ENCODE measurements at regions not wholly inside any gene's neighbourhood (a gene's known extent, or its start where the extent isn't known, plus 50 kb on each side); places are given as distances from the start of the nearest gene placed in this dataset.

GRCh38 chr20:48195121-48195870 is 410.0 kb upstream of the SULF2 start:
- H3K27ac ChIP-seq, result no peak overlapping the region
- H3K4me3 ChIP-seq, result no peak overlapping the region
- H3K4me1 ChIP-seq, result no peaks in the 10 kb centered on the region
- ATAC-seq (no peak), DNase-seq (peak in 1 of 2 donors; percentile 23)
- H3K36me3 ChIP-seq (ENCODE audit: insufficient read depth in 1 of 2, low read depth in 1 of 2), result no peaks in the 10 kb centered on the region
- H3K9me3 ChIP-seq, result no peaks in the 10 kb centered on the region
- TF ChIP-seq CTCF (IDR thresholded peaks at IDR 0.05), result no peak
- 49 to 73% (median 66%) methylated on average over 9 of the region's 9 CpGs for WGBS, 3 donors
- peaks cover 0 to 3% (median 0%) of the 10 kb centered on the region in 3 donors for H3K27me3 ChIP-seq (ENCODE audit: insufficient read depth in 3 of 3, low read length in 2 of 3)
- intact Hi-C loops (cut with DNase I), result no loop called here

- Histone ChIP-seq H3K36me3 (ENCODE audit: insufficient read depth in 1 of 2, low read depth in 1 of 2) (no peaks in the 10 kb centered on the region), H3K9me3 (no peaks in the 10 kb centered on the region), H3K4me3 (no peak overlapping the region), H3K27ac (no peak overlapping the region), H3K4me1 (no peaks in the 10 kb centered on the region), H3K27me3 (ENCODE audit: insufficient read depth in 3 of 3, low read length in 2 of 3) (peaks cover 0 to 3% (median 0%) of the 10 kb centered on the region in 3 donors)
- intact Hi-C loops (cut with DNase I), result no loop called here
- DNase-seq (no peak), ATAC-seq (no peak)
- TF ChIP-seq CTCF (IDR thresholded peaks at IDR 0.05), result no peak
- 59 to 70% (median 66%) methylated on average over 17 of the region's 17 CpGs for WGBS, 3 donors
Measured at GRCh38 chr20:48194583-48194982, 409.3 kb upstream of the SULF2 start.

- no peak for DNase-seq
- Histone ChIP-seq H3K27ac (no peak overlapping the region), H3K27me3 (ENCODE audit: insufficient read depth in 3 of 3, low read length in 2 of 3) (peaks cover 0 to 3% (median 0%) of the 10 kb centered on the region in 3 donors), H3K4me1 (no peaks in the 10 kb centered on the region), H3K9me3 (no peaks in the 10 kb centered on the region), H3K36me3 (ENCODE audit: insufficient read depth in 1 of 2, low read depth in 1 of 2) (no peaks in the 10 kb centered on the region), H3K4me3 (no peak overlapping the region)
- intact Hi-C loops (cut with DNase I), result no loop called here
- ATAC-seq, result no peak
- 84 to 91% (median 85%) methylated on average over 11 of the region's 11 CpGs for WGBS, 3 donors
- no peak for TF ChIP-seq CTCF (IDR thresholded peaks at IDR 0.05)
Measured at GRCh38 chr20:48193627-48194425, 408.5 kb upstream of the SULF2 start.

- no peaks in the 10 kb centered on the region for H3K9me3 ChIP-seq
- no peak overlapping the region for H3K4me3 ChIP-seq
- H3K27me3 ChIP-seq (ENCODE audit: insufficient read depth in 3 of 3, low read length in 2 of 3), result peaks cover 0 to 3% (median 0%) of the 10 kb centered on the region in 3 donors
- intact Hi-C loops (cut with DNase I), result no loop called here
- H3K27ac ChIP-seq, result no peak overlapping the region
- no peak for TF ChIP-seq CTCF (IDR thresholded peaks at IDR 0.05)
- no peaks in the 10 kb centered on the region for H3K36me3 ChIP-seq (ENCODE audit: insufficient read depth in 1 of 2, low read depth in 1 of 2)
- no peaks in the 10 kb centered on the region for H3K4me1 ChIP-seq
- 78 to 81% (median 79%) methylated on average over 12 of the region's 12 CpGs for WGBS, 3 donors
- no peak for ATAC-seq
- DNase-seq, result no peak
Measured at GRCh38 chr20:48192109-48192508, 406.8 kb upstream of the SULF2 start.
